ENCODE measurements at regions not wholly inside any gene's neighbourhood (a gene's known extent, or its start where the extent isn't known, plus 50 kb on each side); places are given as distances from the start of the nearest gene placed in this dataset.

DNA sequence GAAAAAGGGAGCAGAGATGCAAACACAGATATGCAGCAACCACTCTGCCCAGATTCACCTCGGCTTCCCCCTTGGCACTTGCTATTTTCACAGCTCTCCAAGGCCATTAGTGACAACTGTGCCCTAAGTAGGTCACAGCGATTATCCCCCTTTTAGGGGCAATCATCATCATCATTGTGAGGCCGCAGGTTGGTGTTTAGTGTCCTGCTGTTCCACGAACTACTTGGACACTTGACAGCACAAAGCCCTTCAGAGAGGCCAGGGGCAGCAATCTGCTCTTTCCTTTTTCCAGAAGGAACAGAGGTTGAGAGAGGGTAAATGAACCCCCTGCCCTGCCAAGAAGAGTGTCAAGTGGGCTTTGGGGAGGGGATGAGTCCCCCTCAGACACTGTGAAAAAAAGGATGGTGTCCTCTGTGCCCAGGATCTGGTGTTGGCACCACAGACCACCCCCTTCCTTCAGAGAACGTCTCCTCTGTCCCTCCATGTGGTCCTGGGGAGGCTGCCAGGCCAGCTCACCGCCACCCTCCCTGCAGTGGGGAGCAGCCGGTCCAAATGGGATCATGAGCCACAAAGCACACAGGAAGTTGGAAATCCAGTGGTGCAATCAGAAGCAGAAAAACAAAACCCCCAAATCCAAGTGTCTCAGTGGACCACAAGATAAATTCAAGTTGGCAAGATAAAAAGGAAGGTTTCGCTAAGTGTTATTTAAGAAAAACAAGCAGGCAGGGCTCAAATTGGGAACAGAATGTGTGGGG is 78.4 kb upstream of the MED9 start:
- 84 to 97% methylated on average over 4 to 6 of the region's 8 CpGs for WGBS, 2 experiments (ENCODE audit: insufficient coverage in 2 of 2)
- Histone ChIP-seq H3K9me3 (ENCODE audit: control insufficient read depth, low read length) (peaks cover 5% of the 10 kb centered on the region), H3K36me3 (ENCODE audit: control insufficient read depth, insufficient read depth, low read length) (no peaks in the 10 kb centered on the region), H3K4me1 (ENCODE audit: control insufficient read depth, insufficient read depth, low read length, poor library complexity, severe bottlenecking) (peaks cover 40% of the 10 kb centered on the region), H3K4me3 (ENCODE audit: extremely low read depth, insufficient read depth, low read length, poor library complexity, severe bottlenecking) (no peak overlapping the region), H3K27ac (ENCODE audit: low read depth, low read length, severe bottlenecking) (no peak overlapping the region)

- Histone ChIP-seq H3K27ac (ENCODE audit: low read depth, low read length, severe bottlenecking) (no peak overlapping the region), H3K36me3 (ENCODE audit: control insufficient read depth, insufficient read depth, low read length) (no peaks in the 10 kb centered on the region), H3K4me3 (ENCODE audit: extremely low read depth, insufficient read depth, low read length, poor library complexity, severe bottlenecking) (no peak overlapping the region), H3K4me1 (ENCODE audit: control insufficient read depth, insufficient read depth, low read length, poor library complexity, severe bottlenecking) (peaks cover 49% of the 10 kb centered on the region), H3K9me3 (ENCODE audit: control insufficient read depth, low read length) (peaks cover 5% of the 10 kb centered on the region)
- 86 to 91% methylated on average over 9 to 11 of the region's 15 CpGs for WGBS, 2 experiments (ENCODE audit: insufficient coverage in 2 of 2)
Measured at GRCh38 chr17:17398943-17399926, 77.6 kb upstream of the MED9 start.

GRCh38 chr17:17400070-17400469 is 76.7 kb upstream of the MED9 start:
- H3K4me3 ChIP-seq (ENCODE audit: extremely low read depth, insufficient read depth, low read length, poor library complexity, severe bottlenecking): no peak overlapping the region
- peaks cover 5% of the 10 kb centered on the region for H3K9me3 ChIP-seq (ENCODE audit: control insufficient read depth, low read length)
- H3K36me3 ChIP-seq (ENCODE audit: control insufficient read depth, insufficient read depth, low read length): no peaks in the 10 kb centered on the region
- peaks cover 50% of the 10 kb centered on the region for H3K4me1 ChIP-seq (ENCODE audit: control insufficient read depth, insufficient read depth, low read length, poor library complexity, severe bottlenecking)
- WGBS, 2 experiments (ENCODE audit: insufficient coverage in 2 of 2): 85 to 93% methylated on average over 11 of the region's 12 CpGs
- no peak overlapping the region for H3K27ac ChIP-seq (ENCODE audit: low read depth, low read length, severe bottlenecking)

DNA sequence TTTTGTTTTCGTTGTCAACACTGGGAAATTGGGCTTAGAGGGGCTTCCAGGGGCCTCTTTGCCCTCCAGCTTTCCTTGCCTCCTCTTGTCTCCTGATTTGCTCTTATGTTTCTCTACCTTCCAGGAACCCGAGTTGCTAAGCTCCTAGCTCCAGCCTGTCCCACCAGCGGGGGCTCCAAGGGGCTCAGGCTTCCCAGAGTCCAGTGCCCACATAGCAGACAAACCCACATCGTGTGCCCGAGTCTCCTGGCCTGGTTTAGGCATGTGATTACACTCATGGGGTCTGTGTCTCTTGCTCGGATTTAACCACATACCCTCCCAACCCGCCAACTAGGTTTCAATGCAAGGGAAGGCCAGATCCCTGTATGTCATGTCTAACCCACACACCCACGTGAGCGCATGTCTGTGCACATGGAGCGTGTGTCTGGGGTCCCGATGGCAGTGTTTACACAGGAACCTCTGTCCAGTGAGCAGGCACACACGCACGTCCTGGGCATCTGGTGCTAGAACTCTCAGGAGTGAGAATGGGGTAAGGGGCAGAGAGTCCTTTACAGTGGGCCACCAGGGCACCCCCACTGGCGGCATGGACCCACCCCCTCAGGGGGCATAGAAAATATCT is 76.1 kb upstream of the MED9 start:
- H3K36me3 ChIP-seq (ENCODE audit: control insufficient read depth, insufficient read depth, low read length): no peaks in the 10 kb centered on the region
- WGBS, 2 experiments (ENCODE audit: insufficient coverage in 2 of 2): 95 to 96% methylated on average over 12 to 13 of the region's 14 CpGs
- no peak overlapping the region for H3K27ac ChIP-seq (ENCODE audit: low read depth, low read length, severe bottlenecking)
- peaks cover 50% of the 10 kb centered on the region for H3K4me1 ChIP-seq (ENCODE audit: control insufficient read depth, insufficient read depth, low read length, poor library complexity, severe bottlenecking)
- no peak overlapping the region for H3K4me3 ChIP-seq (ENCODE audit: extremely low read depth, insufficient read depth, low read length, poor library complexity, severe bottlenecking)
- H3K9me3 ChIP-seq (ENCODE audit: control insufficient read depth, low read length): peaks cover 5% of the 10 kb centered on the region

DNA sequence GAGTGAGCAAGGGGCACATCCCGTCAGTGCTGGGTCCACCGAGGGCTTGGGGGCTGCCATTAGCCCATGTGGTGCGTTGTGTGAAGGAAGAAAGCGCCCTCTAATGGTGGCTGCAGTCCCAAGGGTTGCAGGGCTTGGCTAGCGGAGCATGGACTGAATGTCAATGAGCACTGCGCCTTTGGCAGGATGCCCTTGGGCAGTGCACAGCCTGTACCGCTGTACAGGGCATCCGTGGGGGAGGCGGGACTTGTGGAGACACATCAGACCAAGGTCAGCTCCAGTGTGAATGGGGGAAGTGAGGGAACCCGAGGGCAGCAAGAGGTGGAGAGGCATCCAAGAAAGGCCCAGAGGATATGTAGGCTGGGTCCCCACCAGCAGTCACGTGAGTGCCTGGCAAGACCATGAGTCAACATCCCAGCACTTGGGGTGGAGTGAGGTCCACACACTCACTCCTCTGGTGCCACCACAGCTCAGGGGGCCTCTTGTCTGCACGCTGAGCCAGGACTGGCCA is 75.5 kb upstream of the MED9 start:
- peaks cover 4% of the 10 kb centered on the region for H3K9me3 ChIP-seq (ENCODE audit: control insufficient read depth, low read length)
- no peak overlapping the region for H3K4me3 ChIP-seq (ENCODE audit: extremely low read depth, insufficient read depth, low read length, poor library complexity, severe bottlenecking)
- H3K27ac ChIP-seq (ENCODE audit: low read depth, low read length, severe bottlenecking): no peak overlapping the region
- peaks cover 50% of the 10 kb centered on the region for H3K4me1 ChIP-seq (ENCODE audit: control insufficient read depth, insufficient read depth, low read length, poor library complexity, severe bottlenecking)
- WGBS, 2 experiments (ENCODE audit: insufficient coverage in 2 of 2): 77 to 85% methylated on average over 12 of the region's 12 CpGs
- no peaks in the 10 kb centered on the region for H3K36me3 ChIP-seq (ENCODE audit: control insufficient read depth, insufficient read depth, low read length)

DNA sequence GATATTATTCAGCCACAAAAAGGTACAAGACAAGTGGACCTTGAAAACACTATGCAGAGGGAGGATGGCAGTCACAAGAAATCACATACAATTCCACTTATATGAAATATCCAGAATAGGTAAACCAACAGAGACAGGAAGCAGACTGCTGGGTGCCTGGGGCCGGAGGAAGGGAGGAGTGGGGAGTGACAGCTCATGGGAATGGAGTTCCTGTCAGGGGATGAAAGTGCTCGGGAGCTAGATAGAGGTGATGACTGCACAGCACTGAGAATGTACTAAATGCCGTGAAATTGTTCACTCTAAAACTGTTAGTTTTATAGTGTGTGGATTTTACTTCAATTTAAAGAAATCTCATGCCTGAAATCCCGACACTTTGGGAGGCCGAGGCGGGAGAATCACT is 74.2 kb upstream of the MED9 start:
- Histone ChIP-seq H3K4me1 (ENCODE audit: control insufficient read depth, insufficient read depth, low read length, poor library complexity, severe bottlenecking) (peaks cover 50% of the 10 kb centered on the region), H3K27ac (ENCODE audit: low read depth, low read length, severe bottlenecking) (no peak overlapping the region), H3K9me3 (ENCODE audit: control insufficient read depth, low read length) (no peaks in the 10 kb centered on the region), H3K36me3 (ENCODE audit: control insufficient read depth, insufficient read depth, low read length) (no peaks in the 10 kb centered on the region), H3K4me3 (ENCODE audit: extremely low read depth, insufficient read depth, low read length, poor library complexity, severe bottlenecking) (no peak overlapping the region)
- WGBS, 2 experiments (ENCODE audit: insufficient coverage in 2 of 2): 75 to 79% methylated on average over 3 to 5 of the region's 6 CpGs

GRCh38 chr17:17403065-17403464 is 73.7 kb upstream of the MED9 start:
- WGBS, 2 experiments (ENCODE audit: insufficient coverage in 2 of 2): 78 to 89% methylated on average over 2 to 5 of the region's 6 CpGs
- no peaks in the 10 kb centered on the region for H3K36me3 ChIP-seq (ENCODE audit: control insufficient read depth, insufficient read depth, low read length)
- peaks cover 50% of the 10 kb centered on the region for H3K4me1 ChIP-seq (ENCODE audit: control insufficient read depth, insufficient read depth, low read length, poor library complexity, severe bottlenecking)
- no peaks in the 10 kb centered on the region for H3K9me3 ChIP-seq (ENCODE audit: control insufficient read depth, low read length)
- no peak overlapping the region for H3K27ac ChIP-seq (ENCODE audit: low read depth, low read length, severe bottlenecking)
- H3K4me3 ChIP-seq (ENCODE audit: extremely low read depth, insufficient read depth, low read length, poor library complexity, severe bottlenecking): no peak overlapping the region

DNA sequence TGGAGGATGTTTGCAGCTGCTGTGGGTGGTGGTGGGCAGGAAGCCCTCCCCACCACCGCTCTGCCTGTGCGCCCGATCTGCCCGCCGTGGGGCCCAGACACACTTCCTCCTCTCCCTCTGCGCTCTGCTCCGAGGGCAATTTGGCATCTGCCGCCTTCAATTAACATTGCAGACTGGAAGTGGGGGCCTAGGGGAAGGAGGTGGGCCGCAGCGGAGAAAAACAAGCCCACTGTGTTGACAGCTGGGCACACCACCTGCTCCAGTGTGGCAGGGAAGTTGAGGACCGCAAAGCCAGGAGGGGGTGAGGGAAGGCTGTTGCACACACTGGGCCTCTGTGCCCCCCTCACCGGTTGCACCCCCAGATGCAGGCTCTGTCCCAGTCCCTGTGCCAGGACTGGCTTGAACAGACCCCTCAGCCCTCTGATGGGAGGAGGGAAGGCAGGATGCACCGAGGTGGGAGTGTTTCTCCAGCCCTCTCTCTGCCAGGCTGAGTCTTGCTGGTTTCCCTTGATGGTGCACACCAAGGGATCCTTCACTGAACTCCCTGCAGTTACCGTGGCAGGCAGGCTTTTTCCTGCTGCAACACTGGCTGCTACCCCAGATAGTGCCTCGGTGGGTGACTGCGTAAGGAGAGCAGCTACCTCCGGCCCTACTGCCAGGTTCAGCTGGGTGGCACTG is 72.8 kb upstream of the MED9 start:
- Histone ChIP-seq H3K4me3 (ENCODE audit: extremely low read depth, insufficient read depth, low read length, poor library complexity, severe bottlenecking) (no peak overlapping the region), H3K4me1 (ENCODE audit: control insufficient read depth, insufficient read depth, low read length, poor library complexity, severe bottlenecking) (peaks cover 43% of the 10 kb centered on the region), H3K36me3 (ENCODE audit: control insufficient read depth, insufficient read depth, low read length) (no peaks in the 10 kb centered on the region), H3K9me3 (ENCODE audit: control insufficient read depth, low read length) (no peaks in the 10 kb centered on the region), H3K27ac (ENCODE audit: low read depth, low read length, severe bottlenecking) (no peak overlapping the region)
- WGBS, 2 experiments (ENCODE audit: insufficient coverage in 2 of 2): 92 to 94% methylated on average over 8 to 10 of the region's 17 CpGs

- no peaks in the 10 kb centered on the region for H3K9me3 ChIP-seq (ENCODE audit: control insufficient read depth, low read length)
- 90 to 95% methylated on average over 2 of the region's 2 CpGs for WGBS, 2 experiments (ENCODE audit: insufficient coverage in 2 of 2)
Measured at GRCh38 chr17:17405673-17406072, 71.1 kb upstream of the MED9 start.

GRCh38 chr17:17406225-17406624 is 70.6 kb upstream of the MED9 start:
- H3K27ac ChIP-seq (ENCODE audit: low read depth, low read length, severe bottlenecking): no peak overlapping the region
- no peaks in the 10 kb centered on the region for H3K9me3 ChIP-seq (ENCODE audit: control insufficient read depth, low read length)
- WGBS, 2 experiments (ENCODE audit: insufficient coverage in 2 of 2): 94 to 96% methylated on average over 5 to 7 of the region's 7 CpGs
- no peak overlapping the region for H3K4me3 ChIP-seq (ENCODE audit: extremely low read depth, insufficient read depth, low read length, poor library complexity, severe bottlenecking)
- no peaks in the 10 kb centered on the region for H3K36me3 ChIP-seq (ENCODE audit: control insufficient read depth, insufficient read depth, low read length)
- H3K4me1 ChIP-seq (ENCODE audit: control insufficient read depth, insufficient read depth, low read length, poor library complexity, severe bottlenecking): peaks cover 29% of the 10 kb centered on the region

More at GRCh38 chr17:17405673-17406072, 71.1 kb upstream of the MED9 start:
- Histone ChIP-seq H3K4me3 (ENCODE audit: extremely low read depth, insufficient read depth, low read length, poor library complexity, severe bottlenecking) (no peak overlapping the region), H3K36me3 (ENCODE audit: control insufficient read depth, insufficient read depth, low read length) (no peaks in the 10 kb centered on the region), H3K27ac (ENCODE audit: low read depth, low read length, severe bottlenecking) (no peak overlapping the region), H3K4me1 (ENCODE audit: control insufficient read depth, insufficient read depth, low read length, poor library complexity, severe bottlenecking) (peaks cover 32% of the 10 kb centered on the region)
